ENCODE measurements at regions not wholly inside any gene's neighbourhood (a gene's known extent, or its start where the extent isn't known, plus 50 kb on each side); places are given as distances from the start of the nearest gene placed in this dataset.
"Not testable (repeated sequence)": the region's sequence is repeated elsewhere in the genome, so short reads cannot be mapped to it uniquely, and the experiment has no call there.

GRCh38 chr14:43260056-43260455, 1247.0 kb downstream of the FSCB start:
- DNase-seq (ENCODE audit: extremely low spot score) = no peak
- H3K36me3 ChIP-seq = no peaks in the 10 kb centered on the region
- H3K9me3 ChIP-seq = no peaks in the 10 kb centered on the region
- no peaks in the 10 kb centered on the region for H3K27me3 ChIP-seq
- TF ChIP-seq EP300 (IDR thresholded peaks at IDR 0.05) = no peak
- TF ChIP-seq POLR2AphosphoS5 (IDR thresholded peaks at IDR 0.05) = no peak
- no peak for TF ChIP-seq POLR2A (IDR thresholded peaks at IDR 0.05; ENCODE audit: low read depth)
- TF ChIP-seq, protein P1, sequence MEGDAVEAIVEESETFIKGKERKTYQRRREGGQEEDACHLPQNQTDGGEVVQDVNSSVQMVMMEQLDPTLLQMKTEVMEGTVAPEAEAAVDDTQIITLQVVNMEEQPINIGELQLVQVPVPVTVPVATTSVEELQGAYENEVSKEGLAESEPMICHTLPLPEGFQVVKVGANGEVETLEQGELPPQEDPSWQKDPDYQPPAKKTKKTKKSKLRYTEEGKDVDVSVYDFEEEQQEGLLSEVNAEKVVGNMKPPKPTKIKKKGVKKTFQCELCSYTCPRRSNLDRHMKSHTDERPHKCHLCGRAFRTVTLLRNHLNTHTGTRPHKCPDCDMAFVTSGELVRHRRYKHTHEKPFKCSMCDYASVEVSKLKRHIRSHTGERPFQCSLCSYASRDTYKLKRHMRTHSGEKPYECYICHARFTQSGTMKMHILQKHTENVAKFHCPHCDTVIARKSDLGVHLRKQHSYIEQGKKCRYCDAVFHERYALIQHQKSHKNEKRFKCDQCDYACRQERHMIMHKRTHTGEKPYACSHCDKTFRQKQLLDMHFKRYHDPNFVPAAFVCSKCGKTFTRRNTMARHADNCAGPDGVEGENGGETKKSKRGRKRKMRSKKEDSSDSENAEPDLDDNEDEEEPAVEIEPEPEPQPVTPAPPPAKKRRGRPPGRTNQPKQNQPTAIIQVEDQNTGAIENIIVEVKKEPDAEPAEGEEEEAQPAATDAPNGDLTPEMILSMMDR (IDR thresholded peaks at IDR 0.05) = no peak
- H3K4me1 ChIP-seq = no peaks in the 10 kb centered on the region
- WGBS = 72% methylated on average over 4 of the region's 4 CpGs
- no peak overlapping the region for H3K27ac ChIP-seq (replicated peaks in 1 of 4)
- H3K4me3 ChIP-seq = no peak overlapping the region
- intact Hi-C loops (cut with DNase I) = no loop called here

DNA sequence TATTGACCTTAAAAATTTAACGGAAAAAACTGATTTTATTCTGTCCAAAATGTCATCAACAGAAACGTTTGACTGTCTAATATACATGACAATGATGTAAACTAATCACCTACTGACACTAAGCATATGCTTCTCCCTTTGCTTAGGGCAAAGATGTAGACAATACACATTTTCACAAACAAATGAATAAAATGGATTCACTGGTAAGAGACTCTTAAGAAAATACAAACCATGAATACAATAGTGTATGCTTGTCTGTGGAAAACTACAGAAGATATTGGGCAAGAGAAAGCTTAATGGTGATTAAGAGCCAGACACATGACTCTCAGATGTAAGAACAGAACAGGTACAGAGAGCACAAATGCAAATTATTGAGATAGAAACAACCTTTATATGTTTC, 1248.7 kb downstream of the FSCB start:
- H3K27me3 ChIP-seq = no peaks in the 10 kb centered on the region
- intact Hi-C loops (cut with DNase I) = no loop called here
- 50% methylated on average over 2 of the region's 2 CpGs for WGBS
- no peak for DNase-seq (ENCODE audit: extremely low spot score)
- TF ChIP-seq POLR2A (IDR thresholded peaks at IDR 0.05; ENCODE audit: low read depth) = no peak
- TF ChIP-seq, protein P1 (IDR thresholded peaks at IDR 0.05) = no peak
- no peaks in the 10 kb centered on the region for H3K36me3 ChIP-seq
- no peak overlapping the region for H3K4me3 ChIP-seq
- H3K27ac ChIP-seq (replicated peaks in 1 of 4) = no peak overlapping the region
- no peaks in the 10 kb centered on the region for H3K4me1 ChIP-seq
- no peaks in the 10 kb centered on the region for H3K9me3 ChIP-seq

- H3K9me3 ChIP-seq; intact Hi-C loops (cut with DNase I); H3K27ac ChIP-seq (replicated peaks in 1 of 4); DNase-seq (ENCODE audit: extremely low spot score); H3K4me1 ChIP-seq; H3K4me3 ChIP-seq; H3K27me3 ChIP-seq; H3K36me3 ChIP-seq: not testable (repeated sequence)
- WGBS = 95% methylated on average over 5 of the region's 5 CpGs
Measured at GRCh38 chr14:43256996-43257395, 1250.1 kb downstream of the FSCB start.

DNA sequence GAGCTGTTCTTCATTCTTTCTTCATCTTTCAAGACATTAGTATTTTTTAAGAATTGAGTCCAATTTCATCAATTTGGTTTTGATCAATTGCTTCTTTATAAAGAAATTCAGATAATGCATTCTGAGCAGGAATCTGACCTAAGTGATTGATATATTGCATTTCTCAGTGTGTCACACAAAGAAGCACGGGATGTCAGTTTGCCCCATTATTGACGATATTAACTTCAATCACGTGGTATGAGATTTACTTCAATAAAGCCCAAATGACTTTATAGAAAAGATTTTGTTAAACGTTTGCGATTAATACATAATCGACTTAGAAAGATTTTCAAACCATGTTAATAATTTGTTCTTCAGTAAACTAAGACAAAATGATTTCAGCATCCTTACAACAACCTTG, 1254.2 kb downstream of the FSCB start:
- H3K27ac ChIP-seq (replicated peaks in 1 of 4) = no peak overlapping the region
- no peaks in the 10 kb centered on the region for H3K27me3 ChIP-seq
- no peak for DNase-seq (ENCODE audit: extremely low spot score)
- TF ChIP-seq EP300 (IDR thresholded peaks at IDR 0.05) (no peak), POLR2A (IDR thresholded peaks at IDR 0.05; ENCODE audit: low read depth) (no peak), POLR2AphosphoS5 (IDR thresholded peaks at IDR 0.05) (no peak)
- TF ChIP-seq, protein P1 (IDR thresholded peaks at IDR 0.05) = no peak
- no peak overlapping the region for H3K4me3 ChIP-seq
- WGBS = 87% methylated on average over 6 of the region's 6 CpGs
- H3K36me3 ChIP-seq = no peaks in the 10 kb centered on the region
- intact Hi-C loops (cut with DNase I) = no loop called here
- H3K4me1 ChIP-seq = no peaks in the 10 kb centered on the region
- H3K9me3 ChIP-seq = no peaks in the 10 kb centered on the region

DNA sequence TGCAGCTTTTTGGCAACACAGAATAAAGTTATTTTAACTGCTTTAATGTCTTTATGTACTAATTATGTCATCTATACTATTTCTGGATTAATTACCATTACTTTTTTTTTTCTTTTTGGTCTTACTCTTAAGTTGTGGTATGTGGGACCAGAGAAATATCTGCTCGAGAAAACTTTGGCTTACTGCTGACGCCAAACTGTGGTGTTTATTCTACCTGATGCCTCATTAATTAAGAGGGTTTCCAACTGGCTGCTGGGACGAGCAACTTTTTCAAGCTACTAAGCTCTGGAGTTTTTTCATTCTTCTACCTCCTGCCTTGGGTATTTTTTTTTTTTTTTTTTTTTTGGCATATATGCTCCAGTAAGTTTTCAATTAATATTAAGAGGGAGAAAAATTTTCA, 1257.5 kb downstream of the FSCB start:
- Histone ChIP-seq H3K9me3 (no peaks in the 10 kb centered on the region), H3K36me3 (no peaks in the 10 kb centered on the region), H3K27ac (replicated peaks in 1 of 4) (no peak overlapping the region), H3K4me1 (no peaks in the 10 kb centered on the region), H3K27me3 (no peaks in the 10 kb centered on the region), H3K4me3 (no peak overlapping the region)
- WGBS = 21% methylated on average over 3 of the region's 3 CpGs
- intact Hi-C loops (cut with DNase I) = no loop called here
- no peak for DNase-seq (ENCODE audit: extremely low spot score)
- TF ChIP-seq, protein P1 (IDR thresholded peaks at IDR 0.05) = no peak
- TF ChIP-seq EP300 (IDR thresholded peaks at IDR 0.05) (no peak), POLR2AphosphoS5 (IDR thresholded peaks at IDR 0.05) (no peak), POLR2A (IDR thresholded peaks at IDR 0.05; ENCODE audit: low read depth) (no peak)
